Neural cell (in vitro differentiated cells): ENCODE measurements at regions not wholly inside any gene's neighbourhood (a gene's known extent, or its start where the extent isn't known, plus 50 kb on each side); places are given as distances from the start of the nearest gene placed in this dataset.

ENCODE experiments used
- H2AFZ ChIP-seq: fragments of 200-600, 300-800 bp; sonication (generic), shearing (Covaris generic); 2 replicates; pipeline ENCODE4 v1.6.0; 2014; ENCODE audit warnings: low read depth, mild to moderate bottlenecking, antibody characterized with exemption, low read length, moderate library complexity
- H3F3A ChIP-seq: fragments of 200-600 bp; shearing (Covaris generic); 2 replicates; pipeline ENCODE4 v1.6.1; 2016; ENCODE audit warnings: mild to moderate bottlenecking, moderate library complexity, mixed read lengths, antibody characterized with exemption, low read length; ENCODE audit not compliant: insufficient read depth, poor library complexity, severe bottlenecking
- H3K27ac ChIP-seq: fragments of 200-600, 300-800 bp; sonication (generic), shearing (Covaris generic); 2 replicates; pipeline ENCODE4 v1.5.1; 2014; ENCODE audit warnings: mild to moderate bottlenecking, low read length, moderate library complexity
- H3K27me3 ChIP-seq: fragments of 300-800, 200-600 bp; sonication (generic), shearing (Covaris generic); 2 replicates; pipeline ENCODE4 v1.6.0; 2014; ENCODE audit warnings: mild to moderate bottlenecking, low read depth, low read length, moderate library complexity; ENCODE audit not compliant: insufficient read depth
- H3K36me3 ChIP-seq: fragments of 300-800, 200-600 bp; sonication (generic), shearing (Covaris generic); 2 replicates; pipeline ENCODE4 v1.5.1; 2014; ENCODE audit warnings: mild to moderate bottlenecking, antibody characterized with exemption, low read length, moderate library complexity; ENCODE audit not compliant: insufficient read depth
- H3K4me2 ChIP-seq: fragments of 300-800, 200-600 bp; sonication (generic), shearing (Covaris generic); 2 replicates; pipeline ENCODE4 v1.6.0; 2014; ENCODE audit warnings: mild to moderate bottlenecking, low read length
- H3K4me3 ChIP-seq: fragments of 300-800, 200-600 bp; sonication (generic), shearing (Covaris generic); 2 replicates; pipeline ENCODE4 v1.5.1; 2014; ENCODE audit warnings: mild to moderate bottlenecking, low read length, moderate library complexity
- H3K79me2 ChIP-seq: fragments of 200-600 bp; shearing (Covaris generic); replicated peaks from 2 replicates; pipeline ENCODE4 v1.6.0; 2014; ENCODE audit warnings: mild to moderate bottlenecking, low read length, moderate library complexity; ENCODE audit not compliant: insufficient read depth
- H3K9ac ChIP-seq: fragments of 300-800, 200-600 bp; sonication (generic), shearing (Covaris generic); 2 replicates; pipeline ENCODE4 v1.6.1; 2016; ENCODE audit warnings: mild to moderate bottlenecking, low read length, mixed read lengths
- H3K9me2 ChIP-seq: fragments of 200-600 bp; shearing (Covaris generic); 2 replicates; pipeline ENCODE4 v1.6.1; 2016; ENCODE audit warnings: mild to moderate bottlenecking, low read length, mixed read lengths; ENCODE audit not compliant: insufficient read depth
- H3K9me3 ChIP-seq: fragments of 200-600, 300-800 bp; sonication (generic), shearing (Covaris generic); 2 replicates; pipeline ENCODE4 v1.6.1; 2016; ENCODE audit warnings: mild to moderate bottlenecking, mixed run types, low read length, moderate library complexity, mixed read lengths
- H4K20me1 ChIP-seq: fragments of 200-600 bp; shearing (Covaris generic); 2 replicates; pipeline ENCODE4 v1.6.1; 2016; ENCODE audit warnings: mild to moderate bottlenecking, mixed run types; ENCODE audit not compliant: insufficient read depth
- CTCF ChIP-seq: fragments of 450-650 bp; IDR thresholded peaks from 2 replicates; pipeline ENCODE4 v1.5.1; 2014; ENCODE audit warnings: antibody characterized with exemption, mild to moderate bottlenecking, moderate library complexity; ENCODE audit not compliant: poor library complexity, severe bottlenecking
- EP300 ChIP-seq: fragments of 450-650 bp; conservative IDR thresholded peaks from 2 replicates; pipeline ENCODE4 v1.6.1; 2014; ENCODE audit warnings: antibody characterized with exemption, mild to moderate bottlenecking, moderate library complexity; ENCODE audit not compliant: poor library complexity, severe bottlenecking
- EZH2 ChIP-seq: fragments of 200-600, 300-800 bp; shearing (Covaris generic), sonication (generic); IDR thresholded peaks from 2 replicates; pipeline ENCODE4 v1.6.1; 2014; ENCODE audit warnings: antibody characterized with exemption, low read length, borderline replicate concordance, mild to moderate bottlenecking; ENCODE audit not compliant: insufficient read depth, poor library complexity, severe bottlenecking
- MXI1 ChIP-seq: fragments of 450-650 bp; conservative IDR thresholded peaks from 2 replicates; pipeline ENCODE4 v1.6.1; 2014; ENCODE audit warnings: antibody characterized with exemption, mild to moderate bottlenecking; ENCODE audit not compliant: poor library complexity, severe bottlenecking
- POLR2AphosphoS5 ChIP-seq: IDR thresholded peaks from 2 replicates; pipeline ENCODE4 v1.6.1; 2012
- RAD21 ChIP-seq: fragments of 450-650 bp; conservative IDR thresholded peaks from 2 replicates; pipeline ENCODE4 v1.6.1; 2014; ENCODE audit warnings: antibody characterized with exemption, mild to moderate bottlenecking, moderate library complexity
- REST ChIP-seq: IDR thresholded peaks from 2 replicates; pipeline ENCODE4 v1.6.1; 2012; ENCODE audit warnings: borderline replicate concordance
- SMC3 ChIP-seq: fragments of 450-650 bp; conservative IDR thresholded peaks from 2 replicates; pipeline ENCODE4 v1.6.1; 2014; ENCODE audit warnings: antibody characterized with exemption, mild to moderate bottlenecking, moderate library complexity; ENCODE audit not compliant: poor library complexity
- TAF1 ChIP-seq: IDR thresholded peaks from 2 replicates; pipeline ENCODE4 v1.6.1; 2012; ENCODE audit warnings: low read depth

GRCh38 chr21:16644685-16645084 is 868.2 kb upstream of the CXADR start:
- no peaks in the 10 kb centered on the region for H3K27me3 ChIP-seq
- no peak overlapping the region for H3K4me3 ChIP-seq
- no peak overlapping the region for H3K4me2 ChIP-seq
- no peaks in the 10 kb centered on the region for H4K20me1 ChIP-seq
- H3K9me3 ChIP-seq: no peaks in the 10 kb centered on the region
- no peaks in the 10 kb centered on the region for H3K79me2 ChIP-seq
- no peaks in the 10 kb centered on the region for H3K9me2 ChIP-seq
- TF ChIP-seq SMC3 (no peak), MXI1 (no peak), CTCF (no peak), REST (no peak), EP300 (no peak), RAD21 (no peak), EZH2 (no peak), TAF1 (no peak), POLR2AphosphoS5 (no peak)
- no peak overlapping the region for H2AFZ ChIP-seq
- no peak overlapping the region for H3K27ac ChIP-seq
- no peaks in the 10 kb centered on the region for H3F3A ChIP-seq
- H3K9ac ChIP-seq: no peak overlapping the region
- no peaks in the 10 kb centered on the region for H3K36me3 ChIP-seq

GRCh38 chr21:16650714-16651366 is 862.0 kb upstream of the CXADR start:
- Histone ChIP-seq H3K27me3 (no peaks in the 10 kb centered on the region), H3K9me2 (no peaks in the 10 kb centered on the region), H3K9ac (no peak overlapping the region), H2AFZ (no peak overlapping the region), H3F3A (no peaks in the 10 kb centered on the region), H3K4me2 (no peak overlapping the region), H4K20me1 (no peaks in the 10 kb centered on the region), H3K9me3 (no peaks in the 10 kb centered on the region), H3K36me3 (no peaks in the 10 kb centered on the region), H3K4me3 (no peak overlapping the region), H3K79me2 (no peaks in the 10 kb centered on the region), H3K27ac (no peak overlapping the region)
- TF ChIP-seq TAF1 (no peak), EP300 (no peak), EZH2 (no peak), MXI1 (no peak), POLR2AphosphoS5 (no peak), SMC3 (no peak), RAD21 (no peak), CTCF (no peak), REST (no peak)
